PC-3 (cell line): ENCODE measurements at regions not wholly inside any gene's neighbourhood (a gene's known extent, or its start where the extent isn't known, plus 50 kb on each side); places are given as distances from the start of the nearest gene placed in this dataset.

Experiments used
- ATAC-seq: fragments of 200-7000 bp; cut with Tn5 transposase; 2 replicates; pipeline ENCODE4 v1.9.1; 2020; ENCODE audit warnings: mild to moderate bottlenecking, moderate library complexity
- BruUV-seq: library from RNA; stranded (reverse); fragments of 400-500 nt; replicated peaks from 2 replicates; lab custom pipeline; 2021; lab: Mats Ljungman, UMichigan
- CTCF ChIA-PET: fragments of 300-600 bp; sonication (Branson Sonifier 250); formaldehyde crosslinking; loops from one replicate; lab custom pipeline; 2022; ENCODE audit warnings: antibody characterized with exemption; lab: Charles Lee
- POLR2A ChIA-PET: fragments of 300-600 bp; sonication (Branson Sonifier 250); formaldehyde crosslinking; loops from one replicate; lab custom pipeline; 2022; ENCODE audit warnings: antibody characterized with exemption; ENCODE audit not compliant: unreplicated experiment; lab: Charles Lee
- DNase-seq: peaks from one replicate; pipeline ENCODE4 v3.0.0-alpha.2; 2015
- H2AFZ ChIP-seq: fragments of 300-600 bp; sonication (generic); 2 replicates; pipeline ENCODE4 v1.6.0; 2016; ENCODE audit warnings: antibody characterized with exemption, low read length
- H3F3A ChIP-seq: fragments of 300-600 bp; sonication (generic); one replicate; pipeline ENCODE4 v1.6.0; 2017; ENCODE audit warnings: antibody characterized with exemption, low read length, control low read depth, mild to moderate bottlenecking; ENCODE audit not compliant: unreplicated experiment
- H3K27ac ChIP-seq: fragments of 300-600 bp; sonication (generic); 2 replicates; pipeline ENCODE4 v1.5.1; 2016; ENCODE audit warnings: mild to moderate bottlenecking, low read length
- H3K27me3 ChIP-seq: fragments of 300-600 bp; sonication (generic); 2 replicates; pipeline ENCODE4 v1.6.1; 2016; ENCODE audit warnings: low read length, mixed read lengths
- H3K36me3 ChIP-seq: fragments of 300-600 bp; sonication (generic); 2 replicates; pipeline ENCODE4 v1.6.1; 2016; ENCODE audit warnings: low read depth, mixed run types, low read length, mixed read lengths
- H3K4me1 ChIP-seq: fragments of 300-600 bp; sonication (generic); 2 replicates; pipeline ENCODE4 v1.5.1; 2016; ENCODE audit warnings: low read length; ENCODE audit not compliant: insufficient read depth
- H3K4me2 ChIP-seq: fragments of 300-600 bp; sonication (generic); 2 replicates; pipeline ENCODE4 v1.6.0; 2016; ENCODE audit warnings: low read length
- H3K4me3 ChIP-seq: fragments of 300-600 bp; sonication (generic); 2 replicates; pipeline ENCODE4 v1.5.1; 2016; ENCODE audit warnings: mild to moderate bottlenecking, low read length, mixed read lengths
- H3K79me2 ChIP-seq: fragments of 300-600 bp; sonication (generic); 2 replicates; pipeline ENCODE4 v1.6.1; 2017; ENCODE audit warnings: low read length, mixed read lengths
- H3K9ac ChIP-seq: fragments of 300-600 bp; sonication (generic); 2 replicates; pipeline ENCODE4 v1.6.0; 2016; ENCODE audit warnings: mild to moderate bottlenecking, low read length
- H3K9me2 ChIP-seq: fragments of 300-600 bp; sonication (generic); replicated peaks from 2 replicates; pipeline ENCODE4 v1.6.1; 2016; ENCODE audit warnings: mixed run types, low read length, mixed read lengths
- H3K9me3 ChIP-seq: fragments of 300-600 bp; sonication (generic); 2 replicates; pipeline ENCODE4 v1.6.1; 2016; ENCODE audit warnings: low read length, mixed read lengths
- H4K20me1 ChIP-seq: fragments of 300-600 bp; sonication (generic); 2 replicates; pipeline ENCODE4 v1.6.1; 2016; ENCODE audit warnings: low read length, mixed read lengths
- EZH2 ChIP-seq: fragments of 300-600 bp; sonication (generic); IDR thresholded peaks from one replicate; pipeline ENCODE4 v1.6.1; 2017; ENCODE audit warnings: antibody characterized with exemption, mild to moderate bottlenecking, low read length; ENCODE audit not compliant: unreplicated experiment
- EZH2phosphoT487 ChIP-seq: fragments of 300-600 bp; sonication (generic); IDR thresholded peaks from 2 replicates; pipeline ENCODE4 v1.6.1; 2018; ENCODE audit warnings: mild to moderate bottlenecking, antibody characterized with exemption, low read length, borderline replicate concordance
- intact Hi-C: fragments of 100-400 bp; cut with micrococcal nuclease; formaldehyde crosslinking; loops from 2 replicates; pipeline ENCODE4 v1.9.0; 2023
- TF ChIP-seq, protein P1 (sequence below): fragments of 300-600 bp; sonication (generic); conservative IDR thresholded peaks from 2 replicates; pipeline ENCODE4 v1.5.1; 2017; ENCODE audit warnings: antibody characterized with exemption, low read depth, mild to moderate bottlenecking, low read length

DNA sequence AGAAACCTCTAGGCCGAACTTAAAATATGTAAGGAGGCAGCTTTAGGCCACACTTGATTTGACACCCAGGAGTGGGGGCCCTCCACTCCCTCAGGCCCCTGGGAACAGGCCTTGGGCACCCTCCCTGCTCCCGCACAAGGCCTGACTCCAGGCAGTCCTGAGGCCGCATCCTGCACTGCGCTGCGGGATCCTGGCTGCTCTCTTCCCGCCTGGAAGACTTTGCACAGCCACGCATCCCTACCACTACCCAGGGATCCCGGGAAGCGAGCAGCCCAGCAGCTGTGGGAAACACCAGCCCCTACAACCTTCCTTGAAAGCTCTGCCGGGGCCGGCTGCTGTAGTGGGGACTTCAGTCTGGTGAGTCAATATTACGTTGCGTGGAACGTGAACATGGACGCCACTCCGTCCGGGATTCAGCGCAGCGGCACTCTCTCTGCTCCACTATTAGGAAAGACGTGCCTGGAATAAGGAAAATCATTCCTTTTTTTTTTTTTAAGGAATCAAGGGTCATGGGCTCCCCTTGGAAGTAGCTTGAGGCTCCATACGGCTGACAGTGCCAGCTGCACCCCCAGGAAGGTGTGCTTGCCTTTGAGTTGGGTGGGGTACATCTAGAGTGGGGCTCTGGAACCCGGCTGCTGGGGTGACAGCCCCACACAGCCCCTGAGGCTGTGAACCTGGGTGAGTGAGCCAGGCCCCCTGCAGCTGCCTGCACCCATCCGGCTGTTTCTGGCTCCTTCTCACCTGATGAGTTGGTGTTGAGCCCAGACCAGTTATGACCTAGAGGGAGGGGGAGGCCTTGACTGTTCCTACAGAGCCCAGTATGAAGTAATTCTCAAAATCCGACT is 119.2 kb upstream of the TMEM18 start:
- Histone ChIP-seq H3K9me2 (no peaks in the 10 kb centered on the region), H3K27ac (no peak overlapping the region), H2AFZ (no peak overlapping the region), H3K79me2 (no peaks in the 10 kb centered on the region), H3K36me3 (no peaks in the 10 kb centered on the region), H3K4me1 (no peaks in the 10 kb centered on the region), H3F3A (no peaks in the 10 kb centered on the region), H3K27me3 (peaks cover 74% of the 10 kb centered on the region), H3K4me2 (no peak overlapping the region), H3K9ac (no peak overlapping the region), H4K20me1 (no peaks in the 10 kb centered on the region), H3K4me3 (no peak overlapping the region), H3K9me3 (no peaks in the 10 kb centered on the region)
- ChIA-PET POLR2A (no interaction called here), CTCF (no interaction called here)
- BruUV-seq = no TSS peak
- TF ChIP-seq EZH2phosphoT487 (no peak), EZH2 (no peak)
- TF ChIP-seq, protein P1, sequence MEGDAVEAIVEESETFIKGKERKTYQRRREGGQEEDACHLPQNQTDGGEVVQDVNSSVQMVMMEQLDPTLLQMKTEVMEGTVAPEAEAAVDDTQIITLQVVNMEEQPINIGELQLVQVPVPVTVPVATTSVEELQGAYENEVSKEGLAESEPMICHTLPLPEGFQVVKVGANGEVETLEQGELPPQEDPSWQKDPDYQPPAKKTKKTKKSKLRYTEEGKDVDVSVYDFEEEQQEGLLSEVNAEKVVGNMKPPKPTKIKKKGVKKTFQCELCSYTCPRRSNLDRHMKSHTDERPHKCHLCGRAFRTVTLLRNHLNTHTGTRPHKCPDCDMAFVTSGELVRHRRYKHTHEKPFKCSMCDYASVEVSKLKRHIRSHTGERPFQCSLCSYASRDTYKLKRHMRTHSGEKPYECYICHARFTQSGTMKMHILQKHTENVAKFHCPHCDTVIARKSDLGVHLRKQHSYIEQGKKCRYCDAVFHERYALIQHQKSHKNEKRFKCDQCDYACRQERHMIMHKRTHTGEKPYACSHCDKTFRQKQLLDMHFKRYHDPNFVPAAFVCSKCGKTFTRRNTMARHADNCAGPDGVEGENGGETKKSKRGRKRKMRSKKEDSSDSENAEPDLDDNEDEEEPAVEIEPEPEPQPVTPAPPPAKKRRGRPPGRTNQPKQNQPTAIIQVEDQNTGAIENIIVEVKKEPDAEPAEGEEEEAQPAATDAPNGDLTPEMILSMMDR = no peak
- ATAC-seq = no peak
- intact Hi-C loops = no loop called here
- no peak for DNase-seq

DNA sequence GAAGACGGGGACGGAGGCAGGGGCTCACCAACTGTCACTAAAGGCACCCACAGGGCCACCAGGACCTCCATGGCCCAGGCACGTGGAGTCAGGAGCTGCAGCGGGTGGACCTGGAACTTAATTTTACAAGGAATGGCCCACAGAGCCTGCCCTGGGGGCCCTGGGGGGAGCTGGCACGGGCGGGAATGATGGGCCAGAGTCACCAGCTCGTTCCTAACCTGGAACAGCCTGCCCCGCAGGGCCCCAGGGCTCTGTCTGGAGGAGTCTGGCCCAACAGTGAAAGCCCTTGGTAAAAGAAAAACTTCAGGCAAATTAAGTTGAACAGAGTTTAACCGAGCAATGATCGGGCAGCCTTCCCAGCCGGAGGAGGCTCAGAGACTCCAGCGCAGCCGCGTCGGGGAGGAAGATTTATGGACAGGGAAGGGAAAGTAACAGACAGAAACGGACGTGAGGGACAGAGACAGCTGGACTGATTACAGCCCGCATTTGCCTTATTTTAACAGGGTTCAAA is 118.4 kb upstream of the TMEM18 start:
- ATAC-seq (no peak), DNase-seq (no peak)
- Histone ChIP-seq H3K9ac (no peak overlapping the region), H3K9me3 (0 out of 2 replicates have a peak, but pooled peaks cover 3% of the 10 kb centered on the region), H3K27me3 (peaks cover 82% of the 10 kb centered on the region), H3K9me2 (no peaks in the 10 kb centered on the region), H3K4me1 (no peaks in the 10 kb centered on the region), H3K27ac (no peak overlapping the region), H3K79me2 (no peaks in the 10 kb centered on the region), H3K36me3 (no peaks in the 10 kb centered on the region), H4K20me1 (no peaks in the 10 kb centered on the region), H2AFZ (no peak overlapping the region), H3K4me2 (no peak overlapping the region), H3K4me3 (no peak overlapping the region), H3F3A (no peaks in the 10 kb centered on the region)
- intact Hi-C loops = no loop called here
- ChIA-PET CTCF (no interaction called here), POLR2A (no interaction called here)
- BruUV-seq = no TSS peak
- TF ChIP-seq, protein P1 = no peak
- TF ChIP-seq EZH2 (no peak), EZH2phosphoT487 (no peak)
